Loucy (cell line): ENCODE measurements at regions not wholly inside any gene's neighbourhood (a gene's known extent, or its start where the extent isn't known, plus 50 kb on each side); places are given as distances from the start of the nearest gene placed in this dataset.

ENCODE experiments used
- H2AFZ ChIP-seq: fragments of 200-600 bp; sonication (generic); 2 replicates; pipeline ENCODE4 v1.6.0; 2016; ENCODE audit warnings: antibody characterized with exemption, mild to moderate bottlenecking, low read length, moderate library complexity
- H3F3A ChIP-seq: fragments of 200-600 bp; 2 replicates; pipeline ENCODE4 v1.6.0; 2016; ENCODE audit warnings: antibody characterized with exemption, low read depth, mild to moderate bottlenecking
- H3K27me3 ChIP-seq: fragments of 200-600 bp; sonication (generic); 2 replicates; pipeline ENCODE4 v1.6.1; 2014; ENCODE audit warnings: low read length, mild to moderate bottlenecking; ENCODE audit not compliant: insufficient read depth, poor library complexity, severe bottlenecking
- H3K36me3 ChIP-seq: fragments of 200-600 bp; sonication (generic); 2 replicates; pipeline ENCODE4 v1.6.1; 2016; ENCODE audit warnings: low read length; ENCODE audit not compliant: insufficient read depth
- H3K4me1 ChIP-seq: fragments of 200-600 bp; sonication (generic); 2 replicates; pipeline ENCODE4 v1.5.1; 2014; ENCODE audit warnings: low read length, mild to moderate bottlenecking; ENCODE audit not compliant: insufficient read depth, poor library complexity, severe bottlenecking
- H3K4me2 ChIP-seq: fragments of 200-600 bp; sonication (generic); 2 replicates; pipeline ENCODE4 v1.6.0; 2014; ENCODE audit warnings: antibody characterized with exemption, low read length, low read depth, mild to moderate bottlenecking; ENCODE audit not compliant: poor library complexity, severe bottlenecking
- H3K4me3 ChIP-seq: fragments of 200-600 bp; sonication (generic); 2 replicates; pipeline ENCODE4 v1.5.1; 2014; ENCODE audit warnings: low read length, mild to moderate bottlenecking, mixed read lengths; ENCODE audit not compliant: poor library complexity, severe bottlenecking
- H3K79me2 ChIP-seq: fragments of 200-600 bp; sonication (generic); 2 replicates; pipeline ENCODE4 v1.6.1; 2014; ENCODE audit warnings: low read length; ENCODE audit not compliant: insufficient read depth
- H3K9ac ChIP-seq: fragments of 200-600 bp; sonication (generic); 2 replicates; pipeline ENCODE4 v1.6.0; 2014; ENCODE audit warnings: mild to moderate bottlenecking, low read depth, low read length, moderate library complexity; ENCODE audit not compliant: poor library complexity, severe bottlenecking
- H3K9me2 ChIP-seq: fragments of 200-600 bp; sonication (generic); replicated peaks from 2 replicates; pipeline ENCODE4 v1.6.1; 2016; ENCODE audit warnings: low read depth, low read length, mixed read lengths
- H3K9me3 ChIP-seq: fragments of 200-600 bp; sonication (generic); 2 replicates; pipeline ENCODE4 v1.6.1; 2014; ENCODE audit warnings: mild to moderate bottlenecking, antibody characterized with exemption, low read length, low read depth; ENCODE audit not compliant: insufficient read depth
- H4K20me1 ChIP-seq: fragments of 200-600 bp; sonication (generic); 2 replicates; pipeline ENCODE4 v1.6.0; 2014; ENCODE audit warnings: antibody characterized with exemption, low read length, mild to moderate bottlenecking; ENCODE audit not compliant: insufficient read depth, poor library complexity, severe bottlenecking
- EZH2phosphoT487 ChIP-seq: fragments of 200-600 bp; IDR thresholded peaks from 2 replicates; pipeline ENCODE4 v1.6.1; 2018; ENCODE audit warnings: antibody characterized with exemption, mild to moderate bottlenecking, moderate library complexity, borderline replicate concordance
- TF ChIP-seq, protein P1 (sequence below): fragments of 200-600 bp; sonication (generic); conservative IDR thresholded peaks from 2 replicates; pipeline ENCODE4 v1.5.1; 2014; ENCODE audit warnings: mild to moderate bottlenecking, antibody characterized with exemption, low read length

DNA sequence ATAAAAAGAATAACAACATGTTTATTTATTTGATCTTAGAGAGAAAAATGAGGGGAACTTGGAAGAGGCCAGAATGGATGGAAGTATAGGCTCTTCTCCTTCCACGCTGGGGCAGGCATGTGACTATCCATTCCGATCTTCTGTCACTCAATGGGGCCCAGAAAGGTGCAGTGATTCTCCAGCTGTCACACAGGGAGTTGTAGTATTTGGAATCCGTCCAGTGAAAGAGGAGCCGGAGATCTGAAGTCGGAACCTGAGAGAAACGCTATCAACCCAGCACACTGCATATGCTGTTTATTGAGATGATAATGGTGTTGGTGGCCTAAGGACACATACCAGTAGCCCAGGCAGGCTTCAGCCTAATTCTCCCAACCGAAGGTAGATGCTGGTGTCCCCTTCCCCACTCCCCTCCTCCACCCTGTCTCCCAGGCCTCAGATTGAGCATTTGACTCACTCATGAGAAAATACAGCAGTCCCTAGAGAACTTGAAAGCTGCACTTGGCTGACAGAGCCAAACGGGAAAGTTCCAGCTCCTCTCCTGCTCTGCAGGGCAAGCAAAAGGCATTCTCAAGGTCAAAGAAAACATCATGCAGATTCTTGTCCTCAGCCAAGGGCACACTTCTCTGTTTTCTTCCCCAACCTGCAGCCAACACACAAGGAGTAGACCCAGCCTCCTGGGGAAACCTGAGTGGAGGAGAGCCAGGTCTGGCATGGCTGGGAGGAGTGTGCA lies 100.4 kb downstream of the IRF2BPL start:
- H3K9me3 ChIP-seq, result no peaks in the 10 kb centered on the region
- no peaks in the 10 kb centered on the region for H3K79me2 ChIP-seq
- no peak overlapping the region for H3K4me2 ChIP-seq
- TF ChIP-seq, protein P1, sequence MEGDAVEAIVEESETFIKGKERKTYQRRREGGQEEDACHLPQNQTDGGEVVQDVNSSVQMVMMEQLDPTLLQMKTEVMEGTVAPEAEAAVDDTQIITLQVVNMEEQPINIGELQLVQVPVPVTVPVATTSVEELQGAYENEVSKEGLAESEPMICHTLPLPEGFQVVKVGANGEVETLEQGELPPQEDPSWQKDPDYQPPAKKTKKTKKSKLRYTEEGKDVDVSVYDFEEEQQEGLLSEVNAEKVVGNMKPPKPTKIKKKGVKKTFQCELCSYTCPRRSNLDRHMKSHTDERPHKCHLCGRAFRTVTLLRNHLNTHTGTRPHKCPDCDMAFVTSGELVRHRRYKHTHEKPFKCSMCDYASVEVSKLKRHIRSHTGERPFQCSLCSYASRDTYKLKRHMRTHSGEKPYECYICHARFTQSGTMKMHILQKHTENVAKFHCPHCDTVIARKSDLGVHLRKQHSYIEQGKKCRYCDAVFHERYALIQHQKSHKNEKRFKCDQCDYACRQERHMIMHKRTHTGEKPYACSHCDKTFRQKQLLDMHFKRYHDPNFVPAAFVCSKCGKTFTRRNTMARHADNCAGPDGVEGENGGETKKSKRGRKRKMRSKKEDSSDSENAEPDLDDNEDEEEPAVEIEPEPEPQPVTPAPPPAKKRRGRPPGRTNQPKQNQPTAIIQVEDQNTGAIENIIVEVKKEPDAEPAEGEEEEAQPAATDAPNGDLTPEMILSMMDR, result no peak
- TF ChIP-seq EZH2phosphoT487, result no peak
- no peaks in the 10 kb centered on the region for H3K36me3 ChIP-seq
- no peaks in the 10 kb centered on the region for H3K27me3 ChIP-seq
- no peaks in the 10 kb centered on the region for H4K20me1 ChIP-seq
- peaks cover 76% of the 10 kb centered on the region for H3K4me1 ChIP-seq
- H3K9me2 ChIP-seq, result no peaks in the 10 kb centered on the region
- no peak overlapping the region for H2AFZ ChIP-seq
- H3K9ac ChIP-seq, result peak overlapping the region; percentile 26
- H3K4me3 ChIP-seq, result no peak overlapping the region
- H3F3A ChIP-seq, result no peaks in the 10 kb centered on the region

DNA sequence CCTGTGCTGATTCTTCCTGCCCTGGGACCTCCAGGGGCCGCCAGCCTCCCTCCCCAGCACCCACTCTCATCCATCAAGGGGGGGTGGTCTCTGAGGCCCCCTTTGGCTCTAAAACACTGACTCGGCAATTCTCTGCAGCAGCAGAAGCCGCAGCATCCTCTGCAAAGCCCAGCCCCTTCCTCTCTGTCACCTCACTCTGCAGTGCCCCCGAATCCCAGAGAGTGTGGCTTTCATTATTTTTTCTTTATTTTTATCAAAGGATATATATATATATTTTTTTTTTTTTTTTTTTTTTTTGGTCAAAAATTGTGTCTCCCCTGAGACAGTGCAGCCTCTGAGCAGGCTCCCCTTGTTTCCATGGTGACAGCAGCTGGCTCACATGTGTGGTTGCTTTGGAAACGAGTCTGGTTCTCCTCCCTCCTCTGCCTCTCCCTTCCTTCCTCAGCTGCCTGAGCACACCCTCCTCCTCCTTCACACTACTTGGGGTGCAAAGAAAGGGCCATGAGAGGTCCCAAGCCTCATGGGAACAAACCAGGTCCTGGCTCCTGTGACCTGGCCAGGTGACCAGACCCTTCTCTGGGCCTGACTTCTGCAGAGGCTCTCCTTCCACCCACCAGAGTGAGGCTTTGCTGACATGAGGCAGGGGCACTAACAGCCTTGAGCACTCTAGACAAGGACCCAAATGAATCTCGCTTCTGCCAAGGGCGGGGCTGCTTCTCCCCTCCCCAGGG lies 100.5 kb downstream of the LRRC74A start:
- peak overlapping the region; percentile 10; the same call in 1 of the 2 replicates for H2AFZ ChIP-seq
- H3K9me3 ChIP-seq, result no peaks in the 10 kb centered on the region
- H3K36me3 ChIP-seq, result no peaks in the 10 kb centered on the region
- H3K27me3 ChIP-seq, result no peaks in the 10 kb centered on the region
- H3K4me1 ChIP-seq, result peaks cover 81% of the 10 kb centered on the region
- H3K4me2 ChIP-seq, result peak overlapping the region; percentile 87
- H3F3A ChIP-seq, result no peaks in the 10 kb centered on the region
- H3K4me3 ChIP-seq, result peak overlapping the region; percentile 62
- no peaks in the 10 kb centered on the region for H3K79me2 ChIP-seq
- no peak for TF ChIP-seq EZH2phosphoT487
- TF ChIP-seq, protein P1, result no peak
- H4K20me1 ChIP-seq, result no peaks in the 10 kb centered on the region
- H3K9ac ChIP-seq, result peak overlapping the region; percentile 64
- H3K9me2 ChIP-seq, result no peaks in the 10 kb centered on the region

DNA sequence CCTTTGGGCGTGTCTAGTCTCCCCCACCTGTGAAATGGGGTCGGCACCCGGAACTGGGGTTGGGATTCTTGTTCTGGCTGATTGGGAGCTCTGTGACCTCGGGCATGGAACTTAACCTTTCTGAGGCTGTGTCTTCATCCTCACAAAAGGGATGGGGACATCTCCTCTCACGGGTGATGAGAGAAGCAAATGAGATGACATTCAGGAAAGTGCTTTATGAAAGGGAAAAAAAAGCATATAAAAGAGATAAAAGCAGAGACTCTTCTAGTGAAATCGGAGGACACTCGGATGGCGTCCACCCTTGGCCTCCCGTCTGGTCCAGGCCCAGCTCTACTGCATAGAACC lies 98.9 kb downstream of the LRRC74A start:
- Histone ChIP-seq H3K79me2 (no peaks in the 10 kb centered on the region), H3K4me3 (no peak overlapping the region), H3K4me2 (peak overlapping the region; percentile 47), H3K4me1 (peaks cover 77% of the 10 kb centered on the region), H4K20me1 (no peaks in the 10 kb centered on the region), H3K27me3 (no peaks in the 10 kb centered on the region), H3K9ac (peak overlapping the region; percentile 31), H3K9me2 (no peaks in the 10 kb centered on the region), H2AFZ (no peak overlapping the region), H3F3A (no peaks in the 10 kb centered on the region), H3K9me3 (no peaks in the 10 kb centered on the region), H3K36me3 (no peaks in the 10 kb centered on the region)
- no peak for TF ChIP-seq EZH2phosphoT487
- TF ChIP-seq, protein P1, result no peak
